ENCODE measurements at regions not wholly inside any gene's neighbourhood (a gene's known extent, or its start where the extent isn't known, plus 50 kb on each side); places are given as distances from the start of the nearest gene placed in this dataset.

DNA sequence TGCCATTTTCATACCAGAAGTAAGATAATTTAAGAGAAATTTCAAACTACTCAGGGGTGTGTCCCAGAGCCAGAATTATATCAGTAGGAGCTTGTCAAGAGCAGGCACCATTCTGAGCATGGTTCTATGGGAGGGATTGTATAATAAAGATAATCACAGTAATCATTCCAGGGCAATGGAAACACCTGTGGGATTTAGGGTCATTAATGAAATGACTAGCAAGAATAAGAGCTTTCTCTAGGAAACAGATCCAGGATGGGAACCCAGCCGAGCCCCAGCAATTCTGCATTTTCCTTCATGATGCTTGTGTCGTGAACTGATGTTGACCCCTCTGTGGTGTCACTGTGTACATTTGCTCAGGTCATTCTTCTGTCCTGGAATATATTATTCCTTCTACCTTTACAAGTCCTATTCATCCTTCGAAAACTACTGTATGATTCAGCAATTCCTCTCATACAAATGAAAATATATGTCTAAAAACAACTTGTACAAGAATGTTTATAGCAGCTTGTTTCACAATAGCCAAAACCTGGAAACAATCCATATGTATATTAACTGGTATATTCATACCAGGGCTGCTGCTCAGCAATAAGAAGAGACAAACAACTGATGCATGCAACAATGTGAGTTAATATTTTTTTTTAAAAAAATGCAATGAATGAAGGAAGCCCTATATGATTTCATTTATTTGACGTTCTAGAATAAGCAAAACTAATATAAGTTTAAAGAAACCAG, 687.8 kb upstream of the KLHL29 start:
- TF ChIP-seq EZH2 (IDR thresholded peaks at IDR 0.05) (no peak), POLR2AphosphoS5 (IDR thresholded peaks at IDR 0.05; ENCODE audit: borderline replicate concordance, low read depth, low read length) (no peak)

Measured in SK-N-MC (cell line).